IMR-90 (cell line): ENCODE measurements at regions not wholly inside any gene's neighbourhood (a gene's known extent, or its start where the extent isn't known, plus 50 kb on each side); places are given as distances from the start of the nearest gene placed in this dataset.

Source experiments
- ATAC-seq: fragments of 200-7000 bp; cut with Tn5 transposase; 2 replicates; pipeline ENCODE4 v1.9.1; 2020; ENCODE audit warnings: low read depth, mild to moderate bottlenecking, moderate library complexity
- BruUV-seq: library from RNA; stranded (reverse); fragments of 400-500 nt; replicated peaks from 2 replicates; lab custom pipeline; 2021; lab: Mats Ljungman, UMichigan
- CTCF ChIA-PET: fragments of 300-600 bp; formaldehyde crosslinking; extraction: SDS; loops from one replicate; lab custom pipeline; 2021; ENCODE audit warnings: antibody characterized with exemption; lab: Yijun Ruan, JAX
- POLR2A ChIA-PET: fragments of 300-600 bp; sonication (Branson Sonifier 250); formaldehyde crosslinking; loops from one replicate; lab custom pipeline; 2022; ENCODE audit warnings: antibody characterized with exemption; ENCODE audit not compliant: unreplicated experiment; lab: Charles Lee
- DNase-seq: peaks from one replicate; pipeline ENCODE4 v3.0.0; 2013
- H2AFZ ChIP-seq: replicated peaks from 2 replicates; pipeline ENCODE3; 2013; ENCODE audit warnings: low read length, mild to moderate bottlenecking; ENCODE audit not compliant: poor library complexity
- H2AK5ac ChIP-seq: 2 replicates; pipeline ENCODE4 v1.6.1; 2013; ENCODE audit warnings: low read depth, low read length, inconsistent platforms
- H2AK9ac ChIP-seq: replicated peaks from 2 replicates; pipeline ENCODE3; 2013; ENCODE audit warnings: mild to moderate bottlenecking, low read depth, low read length, moderate library complexity; ENCODE audit not compliant: poor library complexity
- H2BK120ac ChIP-seq: 2 replicates; pipeline ENCODE4 v1.6.1; 2013; ENCODE audit warnings: low read depth, low read length, inconsistent platforms
- H2BK15ac ChIP-seq: 3 replicates; pipeline ENCODE4 v1.6.1; 2013; ENCODE audit warnings: low read depth, low read length, inconsistent platforms
- H2BK20ac ChIP-seq: 2 replicates; pipeline ENCODE4 v1.6.1; 2013; ENCODE audit warnings: low read depth, mild to moderate bottlenecking, inconsistent platforms, low read length, moderate library complexity
- H2BK5ac ChIP-seq: 2 replicates; pipeline ENCODE4 v1.6.1; 2013; ENCODE audit warnings: mild to moderate bottlenecking, low read depth, low read length, inconsistent platforms; ENCODE audit not compliant: poor library complexity, severe bottlenecking
- H3K14ac ChIP-seq: replicated peaks from 2 replicates; pipeline ENCODE4 v1.6.1; 2013; ENCODE audit warnings: low read depth, low read length, inconsistent platforms
- H3K18ac ChIP-seq: 2 replicates; pipeline ENCODE4 v1.6.1; 2013; ENCODE audit warnings: low read depth, low read length, control low read depth
- H3K23ac ChIP-seq: 2 replicates; pipeline ENCODE4 v1.6.1; 2013; ENCODE audit warnings: low read depth, low read length, inconsistent platforms
- H3K27ac ChIP-seq: 2 replicates; pipeline ENCODE4 v1.5.1; 2013; ENCODE audit warnings: mild to moderate bottlenecking, control low read depth, low read length; ENCODE audit not compliant: insufficient read depth
- H3K27me3 ChIP-seq: 2 replicates; pipeline ENCODE4 v1.6.1; 2013; ENCODE audit warnings: low read length; ENCODE audit not compliant: control insufficient read depth, insufficient read depth
- H3K36me3 ChIP-seq: 2 replicates; pipeline ENCODE4 v1.6.1; 2013; ENCODE audit warnings: low read length, mixed read lengths; ENCODE audit not compliant: control insufficient read depth, insufficient read depth
- H3K4ac ChIP-seq: 2 replicates; pipeline ENCODE4 v1.6.1; 2013; ENCODE audit warnings: low read depth, low read length, inconsistent platforms
- H3K4me1 ChIP-seq: 2 replicates; pipeline ENCODE4 v1.6.1; 2013; ENCODE audit warnings: low read length, mixed read lengths; ENCODE audit not compliant: control insufficient read depth, insufficient read depth
- H3K4me2 ChIP-seq: 2 replicates; pipeline ENCODE4 v1.6.1; 2013; ENCODE audit warnings: low read depth, mild to moderate bottlenecking, control low read depth, low read length, moderate library complexity
- H3K4me3 ChIP-seq: 2 replicates; pipeline ENCODE4 v1.5.1; 2013; ENCODE audit warnings: low read depth, mild to moderate bottlenecking, control low read depth, low read length, moderate library complexity; ENCODE audit not compliant: insufficient read depth
- H3K56ac ChIP-seq: 2 replicates; pipeline ENCODE4 v1.6.1; 2013; ENCODE audit warnings: low read length, inconsistent platforms; ENCODE audit not compliant: insufficient read depth; ENCODE audit errors: extremely low read depth
- H3K79me1 ChIP-seq, 2 experiments: 2 replicates each; pipeline ENCODE4 v1.6.1; 2013; ENCODE audit warnings: low read length in 2 of 2, inconsistent platforms in 1 of 2, low read depth in 1 of 2
- H3K9ac ChIP-seq: 2 replicates; pipeline ENCODE4 v1.6.1; 2013; ENCODE audit warnings: low read depth, low read length, control low read depth
- H3K9me1 ChIP-seq: 2 replicates; pipeline ENCODE4 v1.6.1; 2013; ENCODE audit warnings: low read length, inconsistent platforms; ENCODE audit not compliant: insufficient read depth
- H3K9me3 ChIP-seq: 2 replicates; pipeline ENCODE4 v1.6.1; 2013; ENCODE audit warnings: low read length; ENCODE audit not compliant: control insufficient read depth, insufficient read depth
- H4K20me1 ChIP-seq: 2 replicates; pipeline ENCODE4 v1.6.1; 2013; ENCODE audit warnings: low read length, inconsistent platforms; ENCODE audit not compliant: insufficient read depth
- H4K5ac ChIP-seq: 2 replicates; pipeline ENCODE4 v1.6.1; 2013; ENCODE audit warnings: mild to moderate bottlenecking, low read depth, low read length, control low read depth
- H4K8ac ChIP-seq, 2 experiments: 2 replicates each; pipeline ENCODE4 v1.6.1; 2013; ENCODE audit warnings: low read depth in 2 of 2, low read length in 2 of 2, control low read depth in 1 of 2, inconsistent platforms in 1 of 2
- H4K91ac ChIP-seq: 2 replicates; pipeline ENCODE4 v1.6.1; 2013; ENCODE audit warnings: low read depth, low read length, inconsistent platforms; ENCODE audit not compliant: insufficient read depth
- BHLHE40 ChIP-seq: fragments of 150-350 bp; IDR thresholded peaks from 2 replicates; pipeline ENCODE4 v1.6.1; 2016; ENCODE audit warnings: mild to moderate bottlenecking, low read depth, low read length
- CEBPB ChIP-seq: IDR thresholded peaks from 2 replicates; pipeline ENCODE4 v1.6.1; 2012; ENCODE audit warnings: low read depth, low read length, improper control_type of control experiment
- CHD1 ChIP-seq: IDR thresholded peaks from 2 replicates; pipeline ENCODE4 v1.6.1; 2012; ENCODE audit warnings: low read depth, low read length, improper control_type of control experiment
- CTCF ChIP-seq: conservative IDR thresholded peaks from 2 replicates; pipeline ENCODE4 v1.5.1; 2012; ENCODE audit warnings: mild to moderate bottlenecking, low read depth, low read length, improper control_type of control experiment
- ELK1 ChIP-seq: fragments of 150-350 bp; IDR thresholded peaks from 2 replicates; pipeline ENCODE4 v1.6.1; 2016; ENCODE audit warnings: low read depth, mild to moderate bottlenecking, low read length, moderate library complexity, borderline replicate concordance
- FOS ChIP-seq: fragments of 150-350 bp; IDR thresholded peaks from 2 replicates; pipeline ENCODE4 v1.6.1; 2016; ENCODE audit warnings: low read depth, low read length
- MAFK ChIP-seq: IDR thresholded peaks from 2 replicates; pipeline ENCODE4 v1.6.1; 2012; ENCODE audit warnings: low read depth, low read length, improper control_type of control experiment
- MAZ ChIP-seq: IDR thresholded peaks from 2 replicates; pipeline ENCODE4 v1.6.1; 2012; ENCODE audit warnings: low read depth, mild to moderate bottlenecking, low read length, improper control_type of control experiment, moderate library complexity, borderline replicate concordance
- MXI1 ChIP-seq: IDR thresholded peaks from 2 replicates; pipeline ENCODE4 v1.6.1; 2012; ENCODE audit warnings: low read depth, mild to moderate bottlenecking, low read length, moderate library complexity, borderline replicate concordance
- NFE2L2 ChIP-seq: fragments of 150-350 bp; IDR thresholded peaks from 2 replicates; pipeline ENCODE4 v1.6.1; 2016; ENCODE audit warnings: low read depth, mild to moderate bottlenecking, low read length
- POLR2A ChIP-seq: IDR thresholded peaks from 2 replicates; pipeline ENCODE4 v1.6.1; 2012; ENCODE audit warnings: mild to moderate bottlenecking, low read depth, low read length
- RAD21 ChIP-seq: IDR thresholded peaks from 2 replicates; pipeline ENCODE4 v1.6.1; 2012; ENCODE audit warnings: low read length, improper control_type of control experiment
- RCOR1 ChIP-seq: IDR thresholded peaks from 2 replicates; pipeline ENCODE4 v1.6.1; 2012; ENCODE audit warnings: mild to moderate bottlenecking, low read length, improper control_type of control experiment; ENCODE audit not compliant: insufficient replicate concordance
- RFX5 ChIP-seq: IDR thresholded peaks from 2 replicates; pipeline ENCODE4 v1.8.0; 2012; ENCODE audit warnings: low read depth, mild to moderate bottlenecking, low read length, moderate library complexity
- SMC3 ChIP-seq: fragments of 150-350 bp; IDR thresholded peaks from 2 replicates; pipeline ENCODE4 v1.6.1; 2016; ENCODE audit warnings: low read depth, mild to moderate bottlenecking, antibody characterized with exemption, low read length, moderate library complexity
- USF2 ChIP-seq: fragments of 150-350 bp; IDR thresholded peaks from 2 replicates; pipeline ENCODE4 v1.6.1; 2017; ENCODE audit warnings: mild to moderate bottlenecking, antibody characterized with exemption, low read length, low read depth
- WGBS, 2 experiments: methylation state at CpG; one replicate each; pipeline versions ENCODE4 v1.1.5 to v1.1.7; 2013; ENCODE audit warnings: missing lambda C conversion rate in 2 of 2; ENCODE audit not compliant: insufficient read length in 1 of 2; ENCODE audit errors: extremely low coverage in 2 of 2; 5-methylcytosine and 5-hydroxymethylcytosine counted together
- dilution Hi-C: fragments of 300-500 bp; cut with HindIII; formaldehyde crosslinking; loops from one replicate; pipeline ENCODE4 v1.14.3; 2018; ENCODE audit warnings: low sequenced_read_pairs; ENCODE audit not compliant: unreplicated experiment
- in situ Hi-C: fragments of 300-500 bp; cut with MboI; formaldehyde crosslinking; loops from 3 replicates; pipeline ENCODE4 v1.14.3; 2019; ENCODE audit warnings: low sequenced_read_pairs, inconsistent platforms, mixed read lengths
- intact Hi-C: fragments of 100-400 bp; cut with micrococcal nuclease; formaldehyde crosslinking; loops from 2 replicates; pipeline ENCODE4 v1.10.0; 2022

GRCh38 chr7:130950741-130951140 lies 216.7 kb upstream of the KLF14 start:
- H3K79me1 ChIP-seq: peaks cover 31 to 74% of the 10 kb centered on the region in 2 experiments
- no peak overlapping the region for H3K27ac ChIP-seq
- H3K14ac ChIP-seq: peak overlapping the region; percentile 54; the same call in 1 of the 2 replicates
- WGBS, 2 experiments: 90% methylated on average over 6 of the region's 6 CpGs; no CpG with 5 or more reads in 1 of the 2 experiments
- peak overlapping the region; percentile 69 for H4K91ac ChIP-seq
- DNase-seq (no peak), ATAC-seq (no peak)
- intact Hi-C loops: no loop called here
- H3K36me3 ChIP-seq: peaks cover 14% of the 10 kb centered on the region
- no peak overlapping the region for H2AK9ac ChIP-seq
- in situ Hi-C loops: no loop called here
- H3K9ac ChIP-seq: no peak overlapping the region
- peak overlapping the region; percentile 23 for H2BK5ac ChIP-seq
- no peaks in the 10 kb centered on the region for H3K9me3 ChIP-seq
- peak overlapping the region; percentile 76; the same call in 1 of the 2 replicates for H2AK5ac ChIP-seq
- no peaks in the 10 kb centered on the region for H3K27me3 ChIP-seq
- no peak overlapping the region for H3K4me2 ChIP-seq
- H4K5ac ChIP-seq: no peak overlapping the region
- H4K8ac ChIP-seq: peak overlapping the region in 1 of 2 experiments; percentile 87; a peak in 3 of 4 replicates
- TF ChIP-seq NFE2L2 (no peak), MAZ (no peak), CHD1 (no peak), RAD21 (no peak), BHLHE40 (no peak), POLR2A (no peak), MAFK (no peak), CEBPB (no peak), RCOR1 (no peak), FOS (no peak), MXI1 (no peak), ELK1 (no peak), USF2 (no peak), RFX5 (no peak), CTCF (no peak), SMC3 (no peak)
- POLR2A ChIA-PET: no interaction called here
- no TSS peak for BruUV-seq
- no peak overlapping the region for H3K23ac ChIP-seq
- no peak overlapping the region for H2AFZ ChIP-seq
- peak overlapping the region; percentile 87 for H3K4ac ChIP-seq
- no peak overlapping the region for H3K18ac ChIP-seq
- no peak overlapping the region for H3K56ac ChIP-seq
- CTCF ChIA-PET: no interaction called here
- 0 out of 3 replicates have a peak overlapping the region, but pooled peaks have one; percentile 1 for H2BK15ac ChIP-seq
- H4K20me1 ChIP-seq: no peaks in the 10 kb centered on the region
- H3K4me3 ChIP-seq: no peak overlapping the region
- peak overlapping the region; percentile 46 for H2BK20ac ChIP-seq
- peak overlapping the region; percentile 74 for H2BK120ac ChIP-seq
- peaks cover 21% of the 10 kb centered on the region for H3K4me1 ChIP-seq
- dilution Hi-C loops: no loop called here
- peaks cover 16% of the 10 kb centered on the region for H3K9me1 ChIP-seq
